Testis (tissue), 2 donors: ENCODE measurements at regions not wholly inside any gene's neighbourhood (a gene's known extent, or its start where the extent isn't known, plus 50 kb on each side); places are given as distances from the start of the nearest gene placed in this dataset.

ENCODE experiments used
- CTCF ChIP-seq, 3 experiments: fragments of 450-650 bp in 2 of 3; fragments of 200-600 bp in 1 of 3; sonication (generic) in 1 of 3; IDR thresholded peaks; one replicate each; pipeline ENCODE4 v1.5.1; 2016 to 2019; ENCODE audit warnings: antibody characterized with exemption in 3 of 3, mild to moderate bottlenecking in 2 of 3, moderate library complexity in 1 of 3
- POLR2A ChIP-seq: fragments of 450-650 bp; IDR thresholded peaks from one replicate; pipeline ENCODE4 v1.6.1; 2017; ENCODE audit warnings: antibody characterized with exemption, mild to moderate bottlenecking, moderate library complexity

- TF ChIP-seq CTCF (IDR thresholded peaks at IDR 0.05) (no peak), POLR2A (no peak)
These were observed 644.1 kb upstream of the BCHE start for GRCh38 chr3:166481340-166481739.
